Breast epithelium (tissue), 3 donors: ENCODE measurements at regions not wholly inside any gene's neighbourhood (a gene's known extent, or its start where the extent isn't known, plus 50 kb on each side); places are given as distances from the start of the nearest gene placed in this dataset.

Experiments
- POLR2A ChIP-seq: fragments of 450-650 bp; IDR thresholded peaks from one replicate; pipeline ENCODE4 v1.6.1; 2016; ENCODE audit warnings: antibody characterized with exemption, mild to moderate bottlenecking, moderate library complexity
- POLR2AphosphoS5 ChIP-seq, 3 donors: sonication (generic); formaldehyde crosslinking; IDR thresholded peaks; one replicate each; pipeline ENCODE4 v1.6.1; 2017; ENCODE audit warnings: antibody characterized with exemption in 3 of 3
- TF ChIP-seq, protein P1 (sequence below), 3 donors: fragments of 450-650 bp; IDR thresholded peaks; one replicate each; pipeline ENCODE4 v1.5.1; 2016 to 2017; ENCODE audit warnings: antibody characterized with exemption in 3 of 3, mild to moderate bottlenecking in 3 of 3, moderate library complexity in 3 of 3

- TF ChIP-seq, protein P1, sequence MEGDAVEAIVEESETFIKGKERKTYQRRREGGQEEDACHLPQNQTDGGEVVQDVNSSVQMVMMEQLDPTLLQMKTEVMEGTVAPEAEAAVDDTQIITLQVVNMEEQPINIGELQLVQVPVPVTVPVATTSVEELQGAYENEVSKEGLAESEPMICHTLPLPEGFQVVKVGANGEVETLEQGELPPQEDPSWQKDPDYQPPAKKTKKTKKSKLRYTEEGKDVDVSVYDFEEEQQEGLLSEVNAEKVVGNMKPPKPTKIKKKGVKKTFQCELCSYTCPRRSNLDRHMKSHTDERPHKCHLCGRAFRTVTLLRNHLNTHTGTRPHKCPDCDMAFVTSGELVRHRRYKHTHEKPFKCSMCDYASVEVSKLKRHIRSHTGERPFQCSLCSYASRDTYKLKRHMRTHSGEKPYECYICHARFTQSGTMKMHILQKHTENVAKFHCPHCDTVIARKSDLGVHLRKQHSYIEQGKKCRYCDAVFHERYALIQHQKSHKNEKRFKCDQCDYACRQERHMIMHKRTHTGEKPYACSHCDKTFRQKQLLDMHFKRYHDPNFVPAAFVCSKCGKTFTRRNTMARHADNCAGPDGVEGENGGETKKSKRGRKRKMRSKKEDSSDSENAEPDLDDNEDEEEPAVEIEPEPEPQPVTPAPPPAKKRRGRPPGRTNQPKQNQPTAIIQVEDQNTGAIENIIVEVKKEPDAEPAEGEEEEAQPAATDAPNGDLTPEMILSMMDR (IDR thresholded peaks at IDR 0.05) = no peak
- no peak for TF ChIP-seq POLR2A
- TF ChIP-seq POLR2AphosphoS5 (IDR thresholded peaks at IDR 0.05) = no peak
Measured at GRCh38 chr9:107868186-107868585, 378.6 kb upstream of the KLF4 start.
